ENCODE measurements at regions not wholly inside any gene's neighbourhood (a gene's known extent, or its start where the extent isn't known, plus 50 kb on each side); places are given as distances from the start of the nearest gene placed in this dataset.

- H3K36me3 ChIP-seq (replicated peaks in 1 of 2; ENCODE audit: control insufficient read depth in 1 of 2, insufficient read depth in 2 of 2, low read length in 1 of 2): no peaks in the 10 kb centered on the region
- H3K79me2 ChIP-seq (ENCODE audit: insufficient read depth): no peaks in the 10 kb centered on the region
- no peaks in the 10 kb centered on the region for H3F3A ChIP-seq (replicated peaks; ENCODE audit: insufficient read depth)
- peak overlapping the region; percentile 27 to 78; a peak in 3 of 4 replicates for H3K27ac ChIP-seq (ENCODE audit: low read depth in 2 of 2, low read length in 1 of 2)
- H3K9me3 ChIP-seq: no peaks in the 10 kb centered on the region
- POLR2A ChIA-PET: no interaction called here
- H3K4me1 ChIP-seq (ENCODE audit: control insufficient read depth in 1 of 2, insufficient read depth in 2 of 2, low read depth in 1 of 2, low read length in 1 of 2): peaks cover 4 to 16% of the 10 kb centered on the region in 2 experiments; a peak in 3 of 4 replicates
- CTCF ChIA-PET: no interaction called here
- no peak for DNase-seq
- no peaks in the 10 kb centered on the region for H3K27me3 ChIP-seq (ENCODE audit: insufficient read depth)
- H3K4me2 ChIP-seq: peak overlapping the region; percentile 2; the same call in 1 of the 2 replicates
- peak overlapping the region; percentile 47 for H2AFZ ChIP-seq (ENCODE audit: low read depth)
- 78% methylated on average over 6 of the region's 6 CpGs for WGBS (ENCODE audit: low lambda C conversion rate)
- no peak overlapping the region for H3K4me3 ChIP-seq (ENCODE audit: low read depth in 2 of 2, low read length in 1 of 2)
- no peak overlapping the region for H3K9ac ChIP-seq
- H4K20me1 ChIP-seq (ENCODE audit: insufficient read depth): no peaks in the 10 kb centered on the region
- TF ChIP-seq TCF12 (IDR thresholded peaks at IDR 0.05): peak; percentile 32; the same call in 1 of the 2 replicates
- TF ChIP-seq FOXM1 (IDR thresholded peaks at IDR 0.05; ENCODE audit: low read depth): no peak
- no peaks in the 10 kb centered on the region for H3K9me2 ChIP-seq
These were observed 206.5 kb upstream of the EEA1 start for GRCh38 chr12:93135286-93136239.

- peaks cover 4 to 16% of the 10 kb centered on the region in 2 experiments; a peak in 3 of 4 replicates for H3K4me1 ChIP-seq (ENCODE audit: control insufficient read depth in 1 of 2, insufficient read depth in 2 of 2, low read depth in 1 of 2, low read length in 1 of 2)
- no peaks in the 10 kb centered on the region for H3K36me3 ChIP-seq (replicated peaks in 1 of 2; ENCODE audit: control insufficient read depth in 1 of 2, insufficient read depth in 2 of 2, low read length in 1 of 2)
- peak overlapping the region in 1 of 2 experiments; percentile 78; a peak in 2 of 4 replicates for H3K27ac ChIP-seq (ENCODE audit: low read depth in 2 of 2, low read length in 1 of 2)
- no peak for DNase-seq
- WGBS (ENCODE audit: low lambda C conversion rate): 93% methylated on average over 6 of the region's 6 CpGs
- H3K27me3 ChIP-seq (ENCODE audit: insufficient read depth): no peaks in the 10 kb centered on the region
- H3K9me2 ChIP-seq: no peaks in the 10 kb centered on the region
- ChIA-PET CTCF (interaction anchor here (1.2 kb wide), 1 partner anchor 244 kb away, joined by 3 read pairs; no protein-coding TSS in a partner anchor), POLR2A (no interaction called here)
- H3K79me2 ChIP-seq (ENCODE audit: insufficient read depth): no peaks in the 10 kb centered on the region
- no peak overlapping the region for H3K9ac ChIP-seq
- no peaks in the 10 kb centered on the region for H3F3A ChIP-seq (replicated peaks; ENCODE audit: insufficient read depth)
- H3K4me2 ChIP-seq: no peak overlapping the region
- H2AFZ ChIP-seq (ENCODE audit: low read depth): no peak overlapping the region
- H3K4me3 ChIP-seq (ENCODE audit: low read depth in 2 of 2, low read length in 1 of 2): no peak overlapping the region
- no peaks in the 10 kb centered on the region for H4K20me1 ChIP-seq (ENCODE audit: insufficient read depth)
- no peaks in the 10 kb centered on the region for H3K9me3 ChIP-seq
- TF ChIP-seq ELF1 (IDR thresholded peaks at IDR 0.05) (no peak), PBX3 (IDR thresholded peaks at IDR 0.05) (no peak), EP300 (IDR thresholded peaks at IDR 0.05; ENCODE audit: borderline replicate concordance in 1 of 2, low read depth in 1 of 2, low read length in 1 of 2) (no peak), NRF1 (IDR thresholded peaks at IDR 0.05; ENCODE audit: low read depth, low read length) (no peak), MXI1 (IDR thresholded peaks at IDR 0.05; ENCODE audit: low read depth, low read length) (no peak), REST (IDR thresholded peaks at IDR 0.05; ENCODE audit: low read depth, low read length) (no peak), USF1 (IDR thresholded peaks at IDR 0.05; ENCODE audit: borderline replicate concordance, low read depth) (no peak), RCOR1 (IDR thresholded peaks at IDR 0.05; ENCODE audit: low read length) (no peak), RXRA (IDR thresholded peaks at IDR 0.05; ENCODE audit: borderline replicate concordance, low read depth) (no peak), EZH2phosphoT487 (IDR thresholded peaks at IDR 0.05; ENCODE audit: borderline replicate concordance, low read depth) (no peak), JUND (IDR thresholded peaks at IDR 0.05) (no peak), CTCF (IDR thresholded peaks at IDR 0.05) (no peak), IRF3 (IDR thresholded peaks at IDR 0.05; ENCODE audit: low read depth, low read length) (no peak), GABPA (IDR thresholded peaks at IDR 0.05; ENCODE audit: low read depth) (no peak)
These were observed 207.4 kb upstream of the EEA1 start for GRCh38 chr12:93136253-93137055.

All from SK-N-SH (cell line).